ENCODE measurements at regions not wholly inside any gene's neighbourhood (a gene's known extent, or its start where the extent isn't known, plus 50 kb on each side); places are given as distances from the start of the nearest gene placed in this dataset.

- DNase-seq = no peak
Measured at GRCh38 chr5:107293541-107294210, 377.1 kb downstream of the EFNA5 start.

- DNase-seq = no peak
Measured at GRCh38 chr5:107291866-107292265, 378.9 kb downstream of the EFNA5 start.

GRCh38 chr5:107290780-107291398, 379.8 kb downstream of the EFNA5 start:
- DNase-seq = no peak

GRCh38 chr5:107289030-107289714, 381.6 kb downstream of the EFNA5 start:
- DNase-seq = no peak

- DNase-seq = no peak
Measured at GRCh38 chr5:107286447-107287098, 384.2 kb downstream of the EFNA5 start.

- no peak for DNase-seq
Measured at GRCh38 chr5:107285772-107286171, 385.0 kb downstream of the EFNA5 start.

GRCh38 chr5:107284822-107285525, 385.8 kb downstream of the EFNA5 start:
- DNase-seq = no peak

- no peak for DNase-seq
Measured at GRCh38 chr5:107282061-107282460, 388.7 kb downstream of the EFNA5 start.

- no peak for DNase-seq
Measured at GRCh38 chr5:107278774-107279173, 392.0 kb downstream of the EFNA5 start.

GRCh38 chr5:107277485-107278125, 393.1 kb downstream of the EFNA5 start:
- DNase-seq = no peak

- no peak for DNase-seq
Measured at GRCh38 chr5:107275333-107275732, 395.4 kb downstream of the EFNA5 start.

GRCh38 chr5:107274571-107274970, 396.2 kb downstream of the EFNA5 start:
- DNase-seq = no peak

GRCh38 chr5:107272954-107273353, 397.8 kb downstream of the EFNA5 start:
- DNase-seq = no peak

- no peak for DNase-seq
Measured at GRCh38 chr5:107272509-107272908, 398.2 kb downstream of the EFNA5 start.

- DNase-seq = no peak
Measured at GRCh38 chr5:107271682-107272350, 398.9 kb downstream of the EFNA5 start.

GRCh38 chr5:107270561-107270960, 400.2 kb downstream of the EFNA5 start:
- DNase-seq = no peak

GRCh38 chr5:107269678-107270077, 401.1 kb downstream of the EFNA5 start:
- no peak for DNase-seq

- DNase-seq = no peak
Measured at GRCh38 chr5:107269256-107269655, 401.5 kb downstream of the EFNA5 start.

- DNase-seq = no peak
Measured at GRCh38 chr5:107268241-107268640, 402.5 kb downstream of the EFNA5 start.

GRCh38 chr5:107266100-107266499, 404.6 kb downstream of the EFNA5 start:
- DNase-seq = no peak

GRCh38 chr5:107265193-107265592, 405.5 kb downstream of the EFNA5 start:
- DNase-seq = no peak
